Liver (tissue), 8 donors: ENCODE measurements at regions not wholly inside any gene's neighbourhood (a gene's known extent, or its start where the extent isn't known, plus 50 kb on each side); places are given as distances from the start of the nearest gene placed in this dataset.

ENCODE experiments used
- DNase-seq: peaks from one replicate; pipeline ENCODE4 v3.0.0-alpha.2; 2017; ENCODE audit warnings: low spot score
- H3K27ac ChIP-seq, 2 donors: one replicate each; pipeline ENCODE4 v1.7.0; 2013; ENCODE audit warnings: inconsistent platforms in 2 of 2, low read length in 2 of 2, control low read depth in 1 of 2, low read depth in 1 of 2, mild to moderate bottlenecking in 1 of 2
- H3K27me3 ChIP-seq, 4 donors: one replicate each; pipeline versions ENCODE4 v1.6.1 to v1.7.0; 2013; ENCODE audit warnings: low read length in 3 of 4, inconsistent platforms in 1 of 4, mild to moderate bottlenecking in 1 of 4, moderate library complexity in 1 of 4; ENCODE audit not compliant: control insufficient read depth in 4 of 4, insufficient read depth in 4 of 4
- H3K36me3 ChIP-seq, 4 donors: one replicate each; pipeline versions ENCODE4 v1.6.1 to v1.7.0; 2013; ENCODE audit warnings: low read length in 3 of 4, mild to moderate bottlenecking in 3 of 4, low read depth in 1 of 4, moderate library complexity in 1 of 4; ENCODE audit not compliant: control insufficient read depth in 4 of 4, insufficient read depth in 3 of 4
- H3K4me1 ChIP-seq, 4 donors: one replicate each; pipeline versions ENCODE4 v1.6.1 to v1.7.0; 2013; ENCODE audit warnings: low read length in 3 of 4, mild to moderate bottlenecking in 3 of 4, moderate library complexity in 1 of 4; ENCODE audit not compliant: control insufficient read depth in 4 of 4, insufficient read depth in 4 of 4
- H3K4me3 ChIP-seq, 3 donors: one replicate each; pipeline versions ENCODE4 v1.6.1 to v1.7.0; 2013; ENCODE audit warnings: low read length in 3 of 3, control low read depth in 1 of 3, low read depth in 1 of 3, mild to moderate bottlenecking in 1 of 3
- H3K9ac ChIP-seq, 2 donors: one replicate each; pipeline ENCODE4 v1.7.0; 2013; ENCODE audit warnings: low read length in 2 of 2, mild to moderate bottlenecking in 2 of 2, moderate library complexity in 2 of 2, control low read depth in 1 of 2, low read depth in 1 of 2
- H3K9me3 ChIP-seq, 4 donors: one replicate each; pipeline versions ENCODE4 v1.6.1 to v1.7.0; 2013; ENCODE audit warnings: low read length in 3 of 4; ENCODE audit not compliant: control insufficient read depth in 4 of 4
- CTCF ChIP-seq: fragments of 150-350 bp; IDR thresholded peaks from 2 replicates; pipeline ENCODE4 v1.5.1; 2017; ENCODE audit warnings: improper control_type of control experiment, low read depth, low read length; ENCODE audit not compliant: missing input control
- EGR1 ChIP-seq, 2 donors: IDR thresholded peaks; 2 replicates each; pipeline ENCODE4 v1.6.1; 2016 to 2018; ENCODE audit warnings: antibody characterized with exemption in 2 of 2, low read depth in 2 of 2
- FOXA2 ChIP-seq: IDR thresholded peaks from 2 replicates; pipeline ENCODE4 v1.6.1; 2016; ENCODE audit warnings: antibody characterized with exemption
- GABPA ChIP-seq, 2 donors: IDR thresholded peaks in 1 of 2; conservative IDR thresholded peaks in 1 of 2; 2 replicates each; pipeline ENCODE4 v1.6.1; 2016; ENCODE audit warnings: antibody characterized with exemption in 2 of 2, mild to moderate bottlenecking in 1 of 2, moderate library complexity in 1 of 2
- HNF4G ChIP-seq: IDR thresholded peaks from 2 replicates; pipeline ENCODE4 v1.6.1; 2016; ENCODE audit warnings: antibody characterized with exemption
- JUND ChIP-seq, 2 donors: IDR thresholded peaks; 2 replicates each; pipeline ENCODE4 v1.6.1; 2016; ENCODE audit warnings: antibody characterized with exemption in 2 of 2
- NR2F2 ChIP-seq: IDR thresholded peaks from 2 replicates; pipeline ENCODE4 v1.6.1; 2016; ENCODE audit warnings: antibody characterized with exemption
- RXRA ChIP-seq, 2 donors: IDR thresholded peaks; 2 replicates each; pipeline ENCODE4 v1.6.1; 2017 to 2018; ENCODE audit warnings: antibody characterized with exemption in 2 of 2, mild to moderate bottlenecking in 1 of 2
- SP1 ChIP-seq: IDR thresholded peaks from 2 replicates; pipeline ENCODE4 v1.6.1; 2018; ENCODE audit warnings: antibody characterized with exemption, mild to moderate bottlenecking
- TAF1 ChIP-seq: conservative IDR thresholded peaks from 2 replicates; pipeline ENCODE4 v1.6.1; 2016; ENCODE audit warnings: antibody characterized with exemption, mild to moderate bottlenecking
- YY1 ChIP-seq: IDR thresholded peaks from 2 replicates; pipeline ENCODE4 v1.6.1; 2016; ENCODE audit warnings: antibody characterized with exemption, mild to moderate bottlenecking
- ZBTB33 ChIP-seq: IDR thresholded peaks from 2 replicates; pipeline ENCODE4 v1.6.1; 2016; ENCODE audit warnings: antibody characterized with exemption
- WGBS: extraction: QIAGEN DNeasy Blood & Tissue Kit; methylation state at CpG from one replicate; pipeline ENCODE4 v1.1.7; 2013; 5-methylcytosine and 5-hydroxymethylcytosine counted together
- TF ChIP-seq, protein P1 (sequence below): IDR thresholded peaks from 2 replicates; pipeline ENCODE4 v1.6.1; 2016; ENCODE audit warnings: antibody characterized with exemption
- donor health status: healthy.
- donor health status: healthy.
- donor health status: healthy.
- donor health status: healthy.
- donor health status: healthy.

DNA sequence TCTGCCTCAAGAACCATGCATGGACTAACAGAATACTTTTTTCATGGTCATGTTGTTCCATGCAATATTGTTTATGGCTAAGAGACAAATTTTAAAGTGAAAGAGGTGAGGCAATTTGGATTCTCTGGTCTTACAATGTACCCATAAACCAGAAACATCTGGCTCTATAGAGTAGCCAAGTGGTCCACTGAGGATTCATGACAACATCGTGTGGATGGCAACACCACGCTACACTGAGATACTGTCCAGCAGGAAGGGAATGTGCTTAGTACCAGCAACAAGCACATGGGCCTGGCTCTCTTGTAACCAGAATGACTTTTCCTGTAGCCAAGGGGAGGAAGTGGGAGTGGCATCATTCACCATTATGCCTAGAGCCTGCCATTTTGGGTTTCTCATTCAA lies 218.2 kb downstream of the GADD45G start:
- no peaks in the 10 kb centered on the region for H3K27me3 ChIP-seq
- no peaks in the 10 kb centered on the region for H3K4me1 ChIP-seq
- no peak for DNase-seq
- H3K4me3 ChIP-seq, result no peak overlapping the region
- H3K36me3 ChIP-seq, result no peaks in the 10 kb centered on the region
- WGBS, result 94% methylated on average over 2 of the region's 2 CpGs
- TF ChIP-seq, protein P1, sequence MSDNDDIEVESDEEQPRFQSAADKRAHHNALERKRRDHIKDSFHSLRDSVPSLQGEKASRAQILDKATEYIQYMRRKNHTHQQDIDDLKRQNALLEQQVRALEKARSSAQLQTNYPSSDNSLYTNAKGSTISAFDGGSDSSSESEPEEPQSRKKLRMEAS, result no peak
- no peak overlapping the region for H3K9ac ChIP-seq
- no peak overlapping the region for H3K27ac ChIP-seq
- H3K9me3 ChIP-seq, result no peaks in the 10 kb centered on the region

GRCh38 chr9:89825669-89826068 lies 220.9 kb downstream of the GADD45G start:
- no peak for DNase-seq
- H3K4me3 ChIP-seq, result no peak overlapping the region
- no peak overlapping the region for H3K27ac ChIP-seq
- no peaks in the 10 kb centered on the region for H3K36me3 ChIP-seq
- H3K4me1 ChIP-seq, result no peaks in the 10 kb centered on the region
- H3K27me3 ChIP-seq, result no peaks in the 10 kb centered on the region
- H3K9ac ChIP-seq, result no peak overlapping the region
- 96% methylated on average over 4 of the region's 4 CpGs for WGBS
- TF ChIP-seq ZBTB33 (no peak), TAF1 (no peak), CTCF (no peak), FOXA2 (no peak), JUND (IDR thresholded peaks at IDR 0.05) (no peak), GABPA (IDR thresholded peaks at IDR 0.05 in 1 of 2, conservative IDR thresholded peaks at IDR 0.05 in 1 of 2) (no peak), EGR1 (IDR thresholded peaks at IDR 0.05; ENCODE audit: low read depth in 2 of 2) (no peak), SP1 (no peak), HNF4G (no peak)
- H3K9me3 ChIP-seq, result no peaks in the 10 kb centered on the region

DNA sequence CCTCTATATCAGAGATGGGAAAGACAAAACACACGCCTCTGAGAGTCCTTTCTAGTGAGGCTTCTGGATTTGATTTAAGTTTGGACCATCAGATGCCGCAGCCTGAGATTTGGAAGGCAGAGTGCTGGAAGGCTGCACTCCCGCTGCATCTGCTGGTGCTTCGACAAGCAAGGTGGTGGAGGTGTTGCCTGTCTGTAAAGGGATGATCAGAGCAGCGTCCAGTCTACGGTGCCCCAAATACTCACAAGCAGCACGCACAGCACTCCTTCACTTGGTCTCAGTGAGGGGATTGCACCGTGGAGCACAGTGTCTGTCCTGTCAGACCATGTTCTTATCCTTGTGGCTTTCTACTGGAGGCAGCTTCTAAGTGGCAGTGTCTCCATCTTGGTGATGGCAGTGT lies 221.4 kb downstream of the GADD45G start:
- Histone ChIP-seq H3K4me1 (no peaks in the 10 kb centered on the region), H3K36me3 (no peaks in the 10 kb centered on the region), H3K27me3 (no peaks in the 10 kb centered on the region), H3K9ac (no peak overlapping the region), H3K27ac (no peak overlapping the region), H3K9me3 (no peaks in the 10 kb centered on the region), H3K4me3 (no peak overlapping the region)
- DNase-seq, result no peak
- WGBS, result 94% methylated on average over 8 of the region's 8 CpGs
- TF ChIP-seq YY1 (no peak), RXRA (IDR thresholded peaks at IDR 0.05) (no peak), FOXA2 (no peak), GABPA (IDR thresholded peaks at IDR 0.05 in 1 of 2, conservative IDR thresholded peaks at IDR 0.05 in 1 of 2) (no peak), NR2F2 (no peak), HNF4G (no peak)
- TF ChIP-seq, protein P1, result no peak
